NB4 (cell line): ENCODE measurements at regions not wholly inside any gene's neighbourhood (a gene's known extent, or its start where the extent isn't known, plus 50 kb on each side); places are given as distances from the start of the nearest gene placed in this dataset.

ENCODE experiments used
- DNase-seq: peaks from one replicate; pipeline ENCODE4 v3.0.0; 2010; ENCODE audit warnings: low read depth
- H3K4me3 ChIP-seq: one replicate; pipeline ENCODE4 v1.5.1; 2011; ENCODE audit warnings: mild to moderate bottlenecking, low read depth, low read length, moderate library complexity
- MYC ChIP-seq: IDR thresholded peaks from 2 replicates; pipeline ENCODE4 v1.6.1; 2011; ENCODE audit warnings: low read depth, low read length
- TF ChIP-seq, protein P1 (sequence below): IDR thresholded peaks from 2 replicates; pipeline ENCODE4 v1.6.1; 2011; ENCODE audit warnings: low read depth, low read length
- TF ChIP-seq, protein P2 (sequence below): IDR thresholded peaks from one replicate; pipeline ENCODE4 v1.5.1; 2012; ENCODE audit warnings: low read depth, low read length

DNA sequence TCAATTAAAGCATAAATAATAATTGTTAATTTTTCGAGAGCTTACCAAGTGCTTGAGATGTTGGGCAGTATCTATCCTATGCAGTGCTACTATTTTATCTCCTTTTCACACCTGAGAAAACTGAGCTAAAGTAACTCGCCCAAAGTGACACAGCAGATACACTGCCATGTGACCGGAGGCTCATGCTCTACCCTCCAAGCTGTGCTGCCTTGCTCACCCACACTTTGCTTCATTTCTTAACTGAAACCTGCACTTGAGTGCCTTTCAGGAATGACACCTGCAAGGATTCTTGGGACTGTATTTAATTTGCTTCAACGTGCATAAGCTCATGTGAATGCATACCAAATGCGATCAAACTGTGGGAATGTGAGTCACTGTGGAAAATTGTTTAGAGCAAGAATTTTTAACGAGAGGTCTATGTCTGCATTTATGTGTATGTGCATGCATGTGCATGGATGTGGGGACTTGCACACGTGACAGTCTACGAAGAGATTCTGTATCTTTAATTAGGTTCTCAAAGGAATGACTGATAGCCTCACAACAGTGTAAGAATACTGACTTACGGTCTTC is 119.2 kb downstream of the ADCYAP1R1 start:
- no peak overlapping the region for H3K4me3 ChIP-seq
- DNase-seq = no peak
- TF ChIP-seq, protein P1, sequence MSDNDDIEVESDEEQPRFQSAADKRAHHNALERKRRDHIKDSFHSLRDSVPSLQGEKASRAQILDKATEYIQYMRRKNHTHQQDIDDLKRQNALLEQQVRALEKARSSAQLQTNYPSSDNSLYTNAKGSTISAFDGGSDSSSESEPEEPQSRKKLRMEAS = no peak
- TF ChIP-seq, protein P2, sequence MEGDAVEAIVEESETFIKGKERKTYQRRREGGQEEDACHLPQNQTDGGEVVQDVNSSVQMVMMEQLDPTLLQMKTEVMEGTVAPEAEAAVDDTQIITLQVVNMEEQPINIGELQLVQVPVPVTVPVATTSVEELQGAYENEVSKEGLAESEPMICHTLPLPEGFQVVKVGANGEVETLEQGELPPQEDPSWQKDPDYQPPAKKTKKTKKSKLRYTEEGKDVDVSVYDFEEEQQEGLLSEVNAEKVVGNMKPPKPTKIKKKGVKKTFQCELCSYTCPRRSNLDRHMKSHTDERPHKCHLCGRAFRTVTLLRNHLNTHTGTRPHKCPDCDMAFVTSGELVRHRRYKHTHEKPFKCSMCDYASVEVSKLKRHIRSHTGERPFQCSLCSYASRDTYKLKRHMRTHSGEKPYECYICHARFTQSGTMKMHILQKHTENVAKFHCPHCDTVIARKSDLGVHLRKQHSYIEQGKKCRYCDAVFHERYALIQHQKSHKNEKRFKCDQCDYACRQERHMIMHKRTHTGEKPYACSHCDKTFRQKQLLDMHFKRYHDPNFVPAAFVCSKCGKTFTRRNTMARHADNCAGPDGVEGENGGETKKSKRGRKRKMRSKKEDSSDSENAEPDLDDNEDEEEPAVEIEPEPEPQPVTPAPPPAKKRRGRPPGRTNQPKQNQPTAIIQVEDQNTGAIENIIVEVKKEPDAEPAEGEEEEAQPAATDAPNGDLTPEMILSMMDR = no peak
- no peak for TF ChIP-seq MYC
